Right lobe of liver (tissue), 6 donors: ENCODE measurements at regions not wholly inside any gene's neighbourhood (a gene's known extent, or its start where the extent isn't known, plus 50 kb on each side); places are given as distances from the start of the nearest gene placed in this dataset.

Experiments
- ATAC-seq, 4 donors: fragments of 200-7000 bp; cut with Tn5 transposase; one replicate each; pipeline ENCODE4 v1.9.1; 2020; ENCODE audit warnings: mild to moderate bottlenecking in 4 of 4, moderate library complexity in 4 of 4
- DNase-seq, 3 donors: peaks; one replicate each; pipeline ENCODE4 v3.0.0-alpha.2; 2020
- H3K27ac ChIP-seq, 3 donors: fragments of 200-600 bp; one replicate each; pipeline ENCODE4 v1.8.0; 2022
- H3K27me3 ChIP-seq, 2 donors: fragments of 200-600 bp; one replicate each; pipeline ENCODE4 v1.8.0; 2022
- H3K36me3 ChIP-seq, 4 donors: fragments of 200-600 bp; sonication (generic) in 1 of 4; one replicate each; pipeline versions ENCODE4 v1.5.1 to v1.8.0; 2017 to 2022; ENCODE audit warnings: control low read depth in 1 of 4
- H3K4me1 ChIP-seq, 4 donors: fragments of 200-600 bp; sonication (generic) in 1 of 4; one replicate each; pipeline versions ENCODE4 v1.5.1 to v1.8.0; 2017 to 2022; ENCODE audit warnings: control low read depth in 1 of 4
- H3K4me3 ChIP-seq, 3 donors: fragments of 200-600 bp; one replicate each; pipeline ENCODE4 v1.8.0; 2022
- H3K9me3 ChIP-seq, 4 donors: fragments of 200-600 bp; sonication (generic) in 1 of 4; one replicate each; pipeline versions ENCODE4 v1.5.1 to v1.8.0; 2017 to 2022; ENCODE audit warnings: control low read depth in 1 of 4
- CTCF ChIP-seq, 4 donors: fragments of 200-600 bp in 3 of 4; fragments of 450-650 bp in 1 of 4; IDR thresholded peaks; one replicate each; pipeline versions ENCODE4 v1.5.1 to v1.8.0; 2016 to 2022; ENCODE audit warnings: antibody characterized with exemption in 4 of 4, mild to moderate bottlenecking in 2 of 4
- POLR2A ChIP-seq: fragments of 450-650 bp; IDR thresholded peaks from one replicate; pipeline ENCODE4 v1.6.1; 2017; ENCODE audit warnings: antibody characterized with exemption, mild to moderate bottlenecking
- WGBS: methylation state at CpG from one replicate; pipeline ENCODE4 v1.1.6; 2018; ENCODE audit warnings: low coverage, low lambda C conversion rate; ENCODE audit not compliant: insufficient coverage; ENCODE audit errors: missing lambda C conversion rate; 5-methylcytosine and 5-hydroxymethylcytosine counted together
- intact Hi-C, 2 donors: fragments of 100-400 bp; cut with DNase I; formaldehyde crosslinking; loops; one replicate each; pipeline versions ENCODE4 v1.11.2 to v1.14.1; 2022
- donor health status: DM: no; HTN: yes; CAD: no.
- donor health status: DM: no; HTN: no; CAD: no.
- donor health status: DM: no; HTN: no; CAD: no.
- donor health status: DM: no; HTN: yes; CAD: no.
- donor health status: DM: no; HTN: yes; CAD: no.

GRCh38 chr1:88375977-88376376 lies 308.1 kb upstream of the PKN2 start:
- intact Hi-C loops: no loop called here
- 35% methylated on average over 1 of the region's 1 CpG for WGBS
- Histone ChIP-seq H3K36me3 (no peaks in the 10 kb centered on the region), H3K4me1 (no peaks in the 10 kb centered on the region), H3K27me3 (no peaks in the 10 kb centered on the region), H3K9me3 (no peaks in the 10 kb centered on the region), H3K27ac (no peak overlapping the region), H3K4me3 (no peak overlapping the region)
- TF ChIP-seq CTCF (IDR thresholded peaks at IDR 0.05) (no peak), POLR2A (no peak)
- ATAC-seq (no peak), DNase-seq (no peak)

- Histone ChIP-seq H3K4me3 (no peak overlapping the region), H3K9me3 (no peaks in the 10 kb centered on the region), H3K4me1 (no peaks in the 10 kb centered on the region), H3K27ac (no peak overlapping the region), H3K27me3 (no peaks in the 10 kb centered on the region), H3K36me3 (no peaks in the 10 kb centered on the region)
- ATAC-seq (no peak), DNase-seq (no peak)
- TF ChIP-seq CTCF (IDR thresholded peaks at IDR 0.05) (no peak), POLR2A (no peak)
- intact Hi-C loops: no loop called here
Observed at GRCh38 chr1:88376421-88376820, 307.7 kb upstream of the PKN2 start.

- WGBS: 70% methylated on average over 3 of the region's 3 CpGs
- no peak overlapping the region for H3K4me3 ChIP-seq
- no peak for DNase-seq
- H3K9me3 ChIP-seq: no peaks in the 10 kb centered on the region
- ATAC-seq: no peak
- H3K27me3 ChIP-seq: no peaks in the 10 kb centered on the region
- no peak for TF ChIP-seq CTCF (IDR thresholded peaks at IDR 0.05)
- TF ChIP-seq POLR2A: no peak
- intact Hi-C loops: no loop called here
- no peak overlapping the region for H3K27ac ChIP-seq
- no peaks in the 10 kb centered on the region for H3K36me3 ChIP-seq
- H3K4me1 ChIP-seq: no peaks in the 10 kb centered on the region
Observed at GRCh38 chr1:88378560-88378959, 305.5 kb upstream of the PKN2 start.

- DNase-seq: no peak
- WGBS: 65% methylated on average over 2 of the region's 2 CpGs
Observed at GRCh38 chr1:88394958-88395357, 289.1 kb upstream of the PKN2 start.

More at GRCh38 chr1:88394958-88395357, 289.1 kb upstream of the PKN2 start:
- H3K9me3 ChIP-seq: no peaks in the 10 kb centered on the region
- no peaks in the 10 kb centered on the region for H3K27me3 ChIP-seq
- ATAC-seq: no peak
- no peak overlapping the region for H3K27ac ChIP-seq
- no peaks in the 10 kb centered on the region for H3K36me3 ChIP-seq
- intact Hi-C loops: no loop called here
- TF ChIP-seq POLR2A: no peak
- no peak for TF ChIP-seq CTCF (IDR thresholded peaks at IDR 0.05)
- no peak overlapping the region for H3K4me3 ChIP-seq
- H3K4me1 ChIP-seq: no peaks in the 10 kb centered on the region
